ENCODE measurements at regions not wholly inside any gene's neighbourhood (a gene's known extent, or its start where the extent isn't known, plus 50 kb on each side); places are given as distances from the start of the nearest gene placed in this dataset.

GRCh38 chr9:15069106-15069505, 158.9 kb upstream of the FREM1 start (continued):
- TF ChIP-seq, protein P1, sequence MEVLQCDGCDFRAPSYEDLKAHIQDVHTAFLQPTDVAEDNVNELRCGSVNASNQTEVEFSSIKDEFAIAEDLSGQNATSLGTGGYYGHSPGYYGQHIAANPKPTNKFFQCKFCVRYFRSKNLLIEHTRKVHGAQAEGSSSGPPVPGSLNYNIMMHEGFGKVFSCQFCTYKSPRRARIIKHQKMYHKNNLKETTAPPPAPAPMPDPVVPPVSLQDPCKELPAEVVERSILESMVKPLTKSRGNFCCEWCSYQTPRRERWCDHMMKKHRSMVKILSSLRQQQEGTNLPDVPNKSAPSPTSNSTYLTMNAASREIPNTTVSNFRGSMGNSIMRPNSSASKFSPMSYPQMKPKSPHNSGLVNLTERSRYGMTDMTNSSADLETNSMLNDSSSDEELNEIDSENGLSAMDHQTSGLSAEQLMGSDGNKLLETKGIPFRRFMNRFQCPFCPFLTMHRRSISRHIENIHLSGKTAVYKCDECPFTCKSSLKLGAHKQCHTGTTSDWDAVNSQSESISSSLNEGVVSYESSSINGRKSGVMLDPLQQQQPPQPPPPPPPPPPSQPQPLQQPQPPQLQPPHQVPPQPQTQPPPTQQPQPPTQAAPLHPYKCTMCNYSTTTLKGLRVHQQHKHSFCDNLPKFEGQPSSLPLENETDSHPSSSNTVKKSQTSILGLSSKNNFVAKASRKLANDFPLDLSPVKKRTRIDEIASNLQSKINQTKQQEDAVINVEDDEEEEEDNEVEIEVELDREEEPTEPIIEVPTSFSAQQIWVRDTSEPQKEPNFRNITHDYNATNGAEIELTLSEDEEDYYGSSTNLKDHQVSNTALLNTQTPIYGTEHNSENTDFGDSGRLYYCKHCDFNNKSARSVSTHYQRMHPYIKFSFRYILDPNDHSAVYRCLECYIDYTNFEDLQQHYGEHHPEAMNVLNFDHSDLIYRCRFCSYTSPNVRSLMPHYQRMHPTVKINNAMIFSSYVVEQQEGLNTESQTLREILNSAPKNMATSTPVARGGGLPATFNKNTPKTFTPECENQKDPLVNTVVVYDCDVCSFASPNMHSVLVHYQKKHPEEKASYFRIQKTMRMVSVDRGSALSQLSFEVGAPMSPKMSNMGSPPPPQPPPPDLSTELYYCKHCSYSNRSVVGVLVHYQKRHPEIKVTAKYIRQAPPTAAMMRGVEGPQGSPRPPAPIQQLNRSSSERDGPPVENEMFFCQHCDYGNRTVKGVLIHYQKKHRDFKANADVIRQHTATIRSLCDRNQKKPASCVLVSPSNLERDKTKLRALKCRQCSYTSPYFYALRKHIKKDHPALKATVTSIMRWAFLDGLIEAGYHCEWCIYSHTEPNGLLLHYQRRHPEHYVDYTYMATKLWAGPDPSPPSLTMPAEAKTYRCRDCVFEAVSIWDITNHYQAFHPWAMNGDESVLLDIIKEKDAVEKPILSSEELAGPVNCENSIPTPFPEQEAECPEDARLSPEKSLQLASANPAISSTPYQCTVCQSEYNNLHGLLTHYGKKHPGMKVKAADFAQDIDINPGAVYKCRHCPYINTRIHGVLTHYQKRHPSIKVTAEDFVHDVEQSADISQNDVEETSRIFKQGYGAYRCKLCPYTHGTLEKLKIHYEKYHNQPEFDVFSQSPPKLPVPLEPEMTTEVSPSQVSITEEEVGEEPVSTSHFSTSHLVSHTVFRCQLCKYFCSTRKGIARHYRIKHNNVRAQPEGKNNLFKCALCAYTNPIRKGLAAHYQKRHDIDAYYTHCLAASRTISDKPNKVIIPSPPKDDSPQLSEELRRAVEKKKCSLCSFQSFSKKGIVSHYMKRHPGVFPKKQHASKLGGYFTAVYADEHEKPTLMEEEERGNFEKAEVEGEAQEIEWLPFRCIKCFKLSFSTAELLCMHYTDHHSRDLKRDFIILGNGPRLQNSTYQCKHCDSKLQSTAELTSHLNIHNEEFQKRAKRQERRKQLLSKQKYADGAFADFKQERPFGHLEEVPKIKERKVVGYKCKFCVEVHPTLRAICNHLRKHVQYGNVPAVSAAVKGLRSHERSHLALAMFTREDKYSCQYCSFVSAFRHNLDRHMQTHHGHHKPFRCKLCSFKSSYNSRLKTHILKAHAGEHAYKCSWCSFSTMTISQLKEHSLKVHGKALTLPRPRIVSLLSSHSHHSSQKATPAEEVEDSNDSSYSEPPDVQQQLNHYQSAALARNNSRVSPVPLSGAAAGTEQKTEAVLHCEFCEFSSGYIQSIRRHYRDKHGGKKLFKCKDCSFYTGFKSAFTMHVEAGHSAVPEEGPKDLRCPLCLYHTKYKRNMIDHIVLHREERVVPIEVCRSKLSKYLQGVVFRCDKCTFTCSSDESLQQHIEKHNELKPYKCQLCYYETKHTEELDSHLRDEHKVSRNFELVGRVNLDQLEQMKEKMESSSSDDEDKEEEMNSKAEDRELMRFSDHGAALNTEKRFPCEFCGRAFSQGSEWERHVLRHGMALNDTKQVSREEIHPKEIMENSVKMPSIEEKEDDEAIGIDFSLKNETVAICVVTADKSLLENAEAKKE (CRISPR knock-in tag; IDR thresholded peaks at IDR 0.05), result no peak
- TF ChIP-seq, protein P2, sequence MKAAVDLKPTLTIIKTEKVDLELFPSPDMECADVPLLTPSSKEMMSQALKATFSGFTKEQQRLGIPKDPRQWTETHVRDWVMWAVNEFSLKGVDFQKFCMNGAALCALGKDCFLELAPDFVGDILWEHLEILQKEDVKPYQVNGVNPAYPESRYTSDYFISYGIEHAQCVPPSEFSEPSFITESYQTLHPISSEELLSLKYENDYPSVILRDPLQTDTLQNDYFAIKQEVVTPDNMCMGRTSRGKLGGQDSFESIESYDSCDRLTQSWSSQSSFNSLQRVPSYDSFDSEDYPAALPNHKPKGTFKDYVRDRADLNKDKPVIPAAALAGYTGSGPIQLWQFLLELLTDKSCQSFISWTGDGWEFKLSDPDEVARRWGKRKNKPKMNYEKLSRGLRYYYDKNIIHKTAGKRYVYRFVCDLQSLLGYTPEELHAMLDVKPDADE (IDR thresholded peaks at IDR 0.05), result no peak
- TF ChIP-seq ZNF331 (CRISPR knock-in tag; IDR thresholded peaks at IDR 0.05; ENCODE audit: low read depth), result no peak
- no peak for TF ChIP-seq EZH2 (IDR thresholded peaks at IDR 0.05; ENCODE audit: low read depth, unreplicated experiment)

- no peaks in the 10 kb centered on the region for H3K27me3 Mint-ChIP-seq (ENCODE audit: insufficient read depth, low read depth, poor library complexity)
- Histone ChIP-seq H4K20me1 (replicated peaks; ENCODE audit: insufficient read depth) (no peaks in the 10 kb centered on the region), H3K36me3 (ENCODE audit: insufficient read depth) (no peaks in the 10 kb centered on the region), H3K9me2 (ENCODE audit: insufficient read depth) (no peaks in the 10 kb centered on the region), H3F3A (replicated peaks; ENCODE audit: low read depth) (no peaks in the 10 kb centered on the region), H3K4me2 (no peak overlapping the region), H3K27ac (ENCODE audit: low read depth) (no peak overlapping the region), H3K27me3 (ENCODE audit: insufficient read depth) (no peaks in the 10 kb centered on the region), H2AFZ (no peak overlapping the region), H3K4me3 (no peak overlapping the region), H3K79me2 (replicated peaks; ENCODE audit: insufficient read depth) (no peaks in the 10 kb centered on the region), H3K4me1 (ENCODE audit: insufficient read depth) (no peaks in the 10 kb centered on the region)
- DNase-seq (ENCODE audit: low spot score) (no peak), ATAC-seq (no peak)
- no peak overlapping the region for H3K4me3 Mint-ChIP-seq
- H3K4me1 Mint-ChIP-seq, result no peaks in the 10 kb centered on the region
- H3K27ac Mint-ChIP-seq, result no peak overlapping the region
- H3K9me3 Mint-ChIP-seq, result no peaks in the 10 kb centered on the region
- H3K36me3 Mint-ChIP-seq (ENCODE audit: low read depth), result no peaks in the 10 kb centered on the region
- TF ChIP-seq, protein P2 (IDR thresholded peaks at IDR 0.05), result no peak
- TF ChIP-seq CREB1 (CRISPR knock-in tag; IDR thresholded peaks at IDR 0.05; ENCODE audit: low read depth) (no peak), ZNF331 (CRISPR knock-in tag; IDR thresholded peaks at IDR 0.05; ENCODE audit: low read depth) (no peak), EZH2phosphoT487 (IDR thresholded peaks at IDR 0.05; ENCODE audit: unreplicated experiment) (no peak)
- TF ChIP-seq, protein P1 (CRISPR knock-in tag; IDR thresholded peaks at IDR 0.05), result no peak
These were observed 158.0 kb upstream of the FREM1 start for GRCh38 chr9:15068261-15068660.

Measured in GM23338 (cell line).